ENCODE measurements at regions not wholly inside any gene's neighbourhood (a gene's known extent, or its start where the extent isn't known, plus 50 kb on each side); places are given as distances from the start of the nearest gene placed in this dataset.
A peak's percentile ranks its signal among the peaks of the same experiment; 100 is the strongest.
"Not testable (repeated sequence)": the region's sequence is repeated elsewhere in the genome, so short reads cannot be mapped to it uniquely, and the experiment has no call there.

- no peaks in the 10 kb centered on the region for H3K36me3 ChIP-seq
- H3K4me1 ChIP-seq = no peaks in the 10 kb centered on the region
- no peaks in the 10 kb centered on the region for H4K20me1 ChIP-seq
- no peak overlapping the region for H3K9ac ChIP-seq
- no peak overlapping the region for H3K4me3 ChIP-seq
- H3K9me3 ChIP-seq = no peaks in the 10 kb centered on the region
- TF ChIP-seq Cebpa-rat (IDR thresholded peaks at IDR 0.05) = no peak
- H3K27me3 ChIP-seq = no peaks in the 10 kb centered on the region
- no peak overlapping the region for H3K4me2 ChIP-seq
- no peak overlapping the region for H3K27ac ChIP-seq
Measured at GRCh38 chr9:36521148-36521547, 51.5 kb upstream of the MELK start.

GRCh38 chr9:36517131-36517530 lies 55.6 kb upstream of the MELK start:
- Histone ChIP-seq H4K20me1 (no peaks in the 10 kb centered on the region), H3K4me1 (no peaks in the 10 kb centered on the region), H3K4me3 (no peak overlapping the region), H3K9ac (no peak overlapping the region), H3K27ac (no peak overlapping the region), H3K27me3 (no peaks in the 10 kb centered on the region), H3K9me3 (no peaks in the 10 kb centered on the region), H3K36me3 (no peaks in the 10 kb centered on the region), H3K4me2 (no peak overlapping the region)
- no peak for TF ChIP-seq Cebpa-rat (IDR thresholded peaks at IDR 0.05)

GRCh38 chr9:36504156-36504555 lies 68.5 kb upstream of the MELK start:
- H3K4me3 ChIP-seq = 0 out of 2 replicates have a peak overlapping the region, but pooled peaks have one; percentile 2
- no peaks in the 10 kb centered on the region for H3K36me3 ChIP-seq
- peak overlapping the region; percentile 61 for H3K27ac ChIP-seq
- H3K4me1 ChIP-seq = peaks cover 67% of the 10 kb centered on the region
- H3K27me3 ChIP-seq = no peaks in the 10 kb centered on the region
- no peaks in the 10 kb centered on the region for H3K9me3 ChIP-seq
- no peaks in the 10 kb centered on the region for H4K20me1 ChIP-seq
- H3K4me2 ChIP-seq = peak overlapping the region; percentile 68
- TF ChIP-seq Cebpa-rat (IDR thresholded peaks at IDR 0.05) = no peak
- no peak overlapping the region; the same call in 1 of the 2 replicates for H3K9ac ChIP-seq

DNA sequence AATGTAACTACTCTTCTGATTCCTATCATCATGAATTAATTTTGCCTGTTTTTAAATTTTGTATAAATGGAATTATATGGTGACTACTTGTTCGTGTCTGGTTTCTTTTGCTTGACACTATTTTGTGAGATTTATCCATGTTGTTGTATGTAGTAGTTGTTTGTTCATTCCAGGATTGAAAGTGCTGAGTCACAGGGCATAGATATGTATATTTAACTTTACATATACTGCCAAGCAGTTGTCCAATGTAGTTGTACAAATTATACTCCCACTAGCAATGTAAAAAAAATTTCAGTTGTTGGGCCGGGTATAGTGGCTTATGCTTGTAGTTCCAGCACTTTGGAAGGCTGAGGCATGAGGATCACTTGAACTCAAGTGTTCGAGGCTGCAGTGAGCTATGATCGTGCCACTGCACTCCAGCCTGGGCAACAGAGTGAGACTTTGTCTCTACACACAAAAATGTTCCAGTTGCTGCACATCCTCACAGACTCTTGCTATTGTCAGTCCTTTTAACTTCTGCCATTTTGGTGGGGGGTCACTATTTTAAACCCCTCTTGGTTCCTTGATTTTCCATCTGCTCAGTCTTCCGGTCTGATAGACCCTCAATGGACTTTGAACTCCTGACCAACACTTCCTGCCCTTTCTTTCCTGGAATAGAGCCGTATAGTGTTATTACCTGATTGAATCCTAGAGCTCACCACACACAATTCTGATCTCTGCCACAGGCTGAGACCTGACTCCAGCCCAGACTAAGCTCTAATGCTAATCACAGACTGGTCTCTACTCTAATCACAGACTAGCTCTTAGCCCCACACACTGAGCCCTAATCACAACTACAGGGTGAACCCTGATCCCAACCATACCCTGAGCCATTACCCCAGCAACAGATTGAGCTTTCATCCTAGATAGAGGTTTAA lies 69.3 kb upstream of the MELK start:
- Histone ChIP-seq H3K4me2 (peak overlapping the region; percentile 68), H3K9me3 (no peaks in the 10 kb centered on the region), H3K4me1 (peaks cover 71% of the 10 kb centered on the region), H3K36me3 (no peaks in the 10 kb centered on the region), H3K27me3 (no peaks in the 10 kb centered on the region), H4K20me1 (no peaks in the 10 kb centered on the region), H3K9ac (no peak overlapping the region), H3K4me3 (0 out of 2 replicates have a peak overlapping the region, but pooled peaks have one; percentile 2), H3K27ac (peak overlapping the region; percentile 61)
- TF ChIP-seq Cebpa-rat (IDR thresholded peaks at IDR 0.05) = no peak

DNA sequence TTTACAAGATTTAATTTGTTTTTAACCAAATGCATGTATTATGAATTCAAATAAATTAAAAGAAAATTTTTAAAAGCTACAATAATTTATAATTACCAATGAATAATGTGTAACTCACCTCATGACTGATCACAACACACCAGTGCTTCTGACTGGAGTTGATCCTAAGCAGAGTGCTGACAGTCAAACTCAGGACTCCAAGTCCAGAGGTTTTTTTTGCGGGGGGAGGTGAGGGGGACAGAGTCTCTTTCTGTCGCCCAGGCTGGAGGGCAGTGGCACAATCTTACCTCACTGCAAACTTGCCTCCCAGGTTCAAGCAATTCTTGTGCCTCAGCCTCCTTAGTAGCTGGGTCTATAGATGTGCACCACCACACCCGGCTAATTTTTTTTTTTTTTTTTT lies 71.0 kb upstream of the MELK start:
- H3K27me3 ChIP-seq = no peaks in the 10 kb centered on the region
- H4K20me1 ChIP-seq = no peaks in the 10 kb centered on the region
- H3K4me3 ChIP-seq = no peak overlapping the region
- H3K27ac ChIP-seq = 0 out of 2 replicates have a peak overlapping the region, but pooled peaks have one; percentile 35
- peaks cover 77% of the 10 kb centered on the region for H3K4me1 ChIP-seq
- no peak overlapping the region for H3K9ac ChIP-seq
- H3K36me3 ChIP-seq = no peaks in the 10 kb centered on the region
- TF ChIP-seq Cebpa-rat (IDR thresholded peaks at IDR 0.05) = no peak
- no peaks in the 10 kb centered on the region for H3K9me3 ChIP-seq
- H3K4me2 ChIP-seq = peak overlapping the region; percentile 71

DNA sequence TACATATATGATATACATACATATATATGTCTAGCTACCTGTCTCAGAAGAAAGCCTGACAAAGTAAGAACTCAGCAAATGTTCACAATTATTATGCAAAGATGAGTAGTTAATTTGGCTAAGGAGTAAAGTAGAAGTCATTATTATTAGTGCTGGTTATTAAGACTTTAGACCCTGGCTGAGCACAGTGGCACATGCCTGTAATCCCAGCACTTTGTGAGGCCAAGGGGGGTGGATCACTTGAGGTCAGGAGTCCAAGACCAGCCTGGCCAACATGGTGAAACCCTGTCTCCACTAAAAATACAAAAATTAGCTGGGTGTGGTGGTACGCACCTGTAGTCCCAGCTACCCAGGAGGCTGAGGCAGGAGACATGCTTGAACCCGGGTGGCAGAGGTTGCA lies 71.8 kb upstream of the MELK start:
- not testable (repeated sequence) for H3K9me3 ChIP-seq, H3K4me3 ChIP-seq, H3K9ac ChIP-seq, H3K36me3 ChIP-seq, H3K27me3 ChIP-seq, H4K20me1 ChIP-seq
- H3K27ac ChIP-seq = peak overlapping the region; percentile 56; the same call in 1 of the 2 replicates
- H3K4me2 ChIP-seq = peak overlapping the region; percentile 71
- H3K4me1 ChIP-seq = peaks cover 83% of the 10 kb centered on the region

- no peak for TF ChIP-seq Cebpa-rat (IDR thresholded peaks at IDR 0.05)
- peak overlapping the region; percentile 71 for H3K27ac ChIP-seq
- peaks cover 88% of the 10 kb centered on the region for H3K4me1 ChIP-seq
- H3K9ac ChIP-seq = no peak overlapping the region
- H3K27me3 ChIP-seq = no peaks in the 10 kb centered on the region
- no peaks in the 10 kb centered on the region for H3K9me3 ChIP-seq
- H3K4me3 ChIP-seq = peak overlapping the region; percentile 21
- peak overlapping the region; percentile 71 for H3K4me2 ChIP-seq
- no peaks in the 10 kb centered on the region for H4K20me1 ChIP-seq
- H3K36me3 ChIP-seq = no peaks in the 10 kb centered on the region
Measured at GRCh38 chr9:36499174-36499890, 73.4 kb upstream of the MELK start.

GRCh38 chr9:36493564-36493963 lies 79.1 kb upstream of the MELK start:
- H3K9ac ChIP-seq, H3K4me3 ChIP-seq, H3K27me3 ChIP-seq, H3K27ac ChIP-seq, H3K9me3 ChIP-seq, H4K20me1 ChIP-seq, H3K36me3 ChIP-seq: not testable (repeated sequence)
- H3K4me2 ChIP-seq = peak overlapping the region; percentile 56
- peaks cover 61% of the 10 kb centered on the region for H3K4me1 ChIP-seq
- peak; percentile 37; the same call in 1 of the 2 replicates for TF ChIP-seq Cebpa-rat (IDR thresholded peaks at IDR 0.05)

- H3K27me3 ChIP-seq = no peaks in the 10 kb centered on the region
- H3K9me3 ChIP-seq = no peaks in the 10 kb centered on the region
- no peaks in the 10 kb centered on the region for H3K36me3 ChIP-seq
- no peak overlapping the region for H3K9ac ChIP-seq
- H3K4me2 ChIP-seq = peak overlapping the region; percentile 56
- peaks cover 61% of the 10 kb centered on the region for H3K4me1 ChIP-seq
- no peak for TF ChIP-seq Cebpa-rat (IDR thresholded peaks at IDR 0.05)
- no peak overlapping the region for H3K4me3 ChIP-seq
- H3K27ac ChIP-seq = no peak overlapping the region
- H4K20me1 ChIP-seq = no peaks in the 10 kb centered on the region
Measured at GRCh38 chr9:36492865-36493264, 79.8 kb upstream of the MELK start.

GRCh38 chr9:36489453-36489852 lies 83.2 kb upstream of the MELK start:
- Histone ChIP-seq H3K9me3 (no peaks in the 10 kb centered on the region), H3K4me2 (peak overlapping the region; percentile 88), H3K4me3 (no peak overlapping the region), H3K9ac (no peak overlapping the region), H3K27ac (no peak overlapping the region), H3K4me1 (peaks cover 49% of the 10 kb centered on the region), H3K27me3 (no peaks in the 10 kb centered on the region), H3K36me3 (no peaks in the 10 kb centered on the region), H4K20me1 (peaks cover 26% of the 10 kb centered on the region)
- TF ChIP-seq Cebpa-rat (IDR thresholded peaks at IDR 0.05) = no peak
